Liver (tissue), 8 donors: ENCODE measurements at regions not wholly inside any gene's neighbourhood (a gene's known extent, or its start where the extent isn't known, plus 50 kb on each side); places are given as distances from the start of the nearest gene placed in this dataset.

Experiments
- DNase-seq: peaks from one replicate; pipeline ENCODE4 v3.0.0-alpha.2; 2017; ENCODE audit warnings: low spot score
- H3K27ac ChIP-seq, 2 donors: one replicate each; pipeline ENCODE4 v1.7.0; 2013; ENCODE audit warnings: inconsistent platforms in 2 of 2, low read length in 2 of 2, control low read depth in 1 of 2, low read depth in 1 of 2, mild to moderate bottlenecking in 1 of 2
- H3K27me3 ChIP-seq, 4 donors: one replicate each; pipeline versions ENCODE4 v1.6.1 to v1.7.0; 2013; ENCODE audit warnings: low read length in 3 of 4, inconsistent platforms in 1 of 4, mild to moderate bottlenecking in 1 of 4, moderate library complexity in 1 of 4; ENCODE audit not compliant: control insufficient read depth in 4 of 4, insufficient read depth in 4 of 4
- H3K36me3 ChIP-seq, 4 donors: one replicate each; pipeline versions ENCODE4 v1.6.1 to v1.7.0; 2013; ENCODE audit warnings: low read length in 3 of 4, mild to moderate bottlenecking in 3 of 4, low read depth in 1 of 4, moderate library complexity in 1 of 4; ENCODE audit not compliant: control insufficient read depth in 4 of 4, insufficient read depth in 3 of 4
- H3K4me1 ChIP-seq, 4 donors: one replicate each; pipeline versions ENCODE4 v1.6.1 to v1.7.0; 2013; ENCODE audit warnings: low read length in 3 of 4, mild to moderate bottlenecking in 3 of 4, moderate library complexity in 1 of 4; ENCODE audit not compliant: control insufficient read depth in 4 of 4, insufficient read depth in 4 of 4
- H3K4me3 ChIP-seq, 3 donors: one replicate each; pipeline versions ENCODE4 v1.6.1 to v1.7.0; 2013; ENCODE audit warnings: low read length in 3 of 3, control low read depth in 1 of 3, low read depth in 1 of 3, mild to moderate bottlenecking in 1 of 3
- H3K9ac ChIP-seq, 2 donors: one replicate each; pipeline ENCODE4 v1.7.0; 2013; ENCODE audit warnings: low read length in 2 of 2, mild to moderate bottlenecking in 2 of 2, moderate library complexity in 2 of 2, control low read depth in 1 of 2, low read depth in 1 of 2
- H3K9me3 ChIP-seq, 4 donors: one replicate each; pipeline versions ENCODE4 v1.6.1 to v1.7.0; 2013; ENCODE audit warnings: low read length in 3 of 4; ENCODE audit not compliant: control insufficient read depth in 4 of 4
- ATF3 ChIP-seq: IDR thresholded peaks from 2 replicates; pipeline ENCODE4 v1.6.1; 2016; ENCODE audit warnings: antibody characterized with exemption
- CTCF ChIP-seq: fragments of 150-350 bp; IDR thresholded peaks from 2 replicates; pipeline ENCODE4 v1.5.1; 2017; ENCODE audit warnings: improper control_type of control experiment, low read depth, low read length; ENCODE audit not compliant: missing input control
- EGR1 ChIP-seq, 2 donors: IDR thresholded peaks; 2 replicates each; pipeline ENCODE4 v1.6.1; 2016 to 2018; ENCODE audit warnings: antibody characterized with exemption in 2 of 2, low read depth in 2 of 2
- FOXA1 ChIP-seq: IDR thresholded peaks from 2 replicates; pipeline ENCODE4 v1.6.1; 2016; ENCODE audit warnings: antibody characterized with exemption
- GABPA ChIP-seq, 2 donors: IDR thresholded peaks in 1 of 2; conservative IDR thresholded peaks in 1 of 2; 2 replicates each; pipeline ENCODE4 v1.6.1; 2016; ENCODE audit warnings: antibody characterized with exemption in 2 of 2, mild to moderate bottlenecking in 1 of 2, moderate library complexity in 1 of 2
- HNF4A ChIP-seq, 2 donors: conservative IDR thresholded peaks; 2 replicates each; pipeline ENCODE4 v1.6.1; 2016; ENCODE audit warnings: antibody characterized with exemption in 2 of 2, mild to moderate bottlenecking in 2 of 2
- HNF4G ChIP-seq: IDR thresholded peaks from 2 replicates; pipeline ENCODE4 v1.6.1; 2016; ENCODE audit warnings: antibody characterized with exemption
- JUND ChIP-seq, 2 donors: IDR thresholded peaks; 2 replicates each; pipeline ENCODE4 v1.6.1; 2016; ENCODE audit warnings: antibody characterized with exemption in 2 of 2
- MAX ChIP-seq: IDR thresholded peaks from 2 replicates; pipeline ENCODE4 v1.6.1; 2016; ENCODE audit warnings: antibody characterized with exemption
- RAD21 ChIP-seq, 2 donors: IDR thresholded peaks; 2 replicates each; pipeline ENCODE4 v1.6.1; 2016; ENCODE audit warnings: antibody characterized with exemption in 2 of 2, mild to moderate bottlenecking in 2 of 2
- SP1 ChIP-seq: IDR thresholded peaks from 2 replicates; pipeline ENCODE4 v1.6.1; 2018; ENCODE audit warnings: antibody characterized with exemption, mild to moderate bottlenecking
- TAF1 ChIP-seq: conservative IDR thresholded peaks from 2 replicates; pipeline ENCODE4 v1.6.1; 2016; ENCODE audit warnings: antibody characterized with exemption, mild to moderate bottlenecking
- ZBTB33 ChIP-seq: IDR thresholded peaks from 2 replicates; pipeline ENCODE4 v1.6.1; 2016; ENCODE audit warnings: antibody characterized with exemption
- WGBS: extraction: QIAGEN DNeasy Blood & Tissue Kit; methylation state at CpG from one replicate; pipeline ENCODE4 v1.1.7; 2013; 5-methylcytosine and 5-hydroxymethylcytosine counted together
- donor health status: healthy.
- donor health status: healthy.
- donor health status: healthy.
- donor health status: healthy.
- donor health status: healthy.

GRCh38 chr7:52074071-52074470 is 757.5 kb upstream of the COBL start:
- Histone ChIP-seq H3K9me3 (no peaks in the 10 kb centered on the region), H3K9ac (no peak overlapping the region), H3K36me3 (no peaks in the 10 kb centered on the region), H3K4me3 (no peak overlapping the region), H3K27ac (no peak overlapping the region), H3K4me1 (no peaks in the 10 kb centered on the region), H3K27me3 (no peaks in the 10 kb centered on the region)
- no peak for TF ChIP-seq FOXA1
- TF ChIP-seq ZBTB33 = no peak
- TF ChIP-seq HNF4G = no peak
- TF ChIP-seq CTCF = no peak
- TF ChIP-seq JUND (IDR thresholded peaks at IDR 0.05) = no peak
- TF ChIP-seq MAX = no peak
- no peak for TF ChIP-seq GABPA (IDR thresholded peaks at IDR 0.05 in 1 of 2, conservative IDR thresholded peaks at IDR 0.05 in 1 of 2)
- no peak for TF ChIP-seq TAF1
- no peak for TF ChIP-seq ATF3
- TF ChIP-seq EGR1 (IDR thresholded peaks at IDR 0.05; ENCODE audit: low read depth in 2 of 2) = no peak
- no peak for TF ChIP-seq SP1
- TF ChIP-seq HNF4A (conservative IDR thresholded peaks at IDR 0.05) = no peak
- 61% methylated on average over 2 of the region's 2 CpGs for WGBS
- no peak for DNase-seq

- Histone ChIP-seq H3K36me3 (no peaks in the 10 kb centered on the region), H3K4me3 (no peak overlapping the region), H3K9me3 (no peaks in the 10 kb centered on the region), H3K9ac (no peak overlapping the region), H3K27me3 (no peaks in the 10 kb centered on the region), H3K4me1 (no peaks in the 10 kb centered on the region), H3K27ac (no peak overlapping the region)
- WGBS = 4% methylated on average over 1 of the region's 1 CpG
- TF ChIP-seq MAX = no peak
- TF ChIP-seq SP1 = no peak
- no peak for TF ChIP-seq ATF3
- no peak for TF ChIP-seq GABPA (IDR thresholded peaks at IDR 0.05 in 1 of 2, conservative IDR thresholded peaks at IDR 0.05 in 1 of 2)
- no peak for TF ChIP-seq RAD21 (IDR thresholded peaks at IDR 0.05)
- no peak for TF ChIP-seq ZBTB33
- TF ChIP-seq JUND (IDR thresholded peaks at IDR 0.05) = no peak
- TF ChIP-seq HNF4G = no peak
- DNase-seq = no peak
These were observed 755.1 kb upstream of the COBL start for GRCh38 chr7:52071744-52072143.
